Upper lobe of right lung (tissue), 1 donor: ENCODE measurements at regions not wholly inside any gene's neighbourhood (a gene's known extent, or its start where the extent isn't known, plus 50 kb on each side); places are given as distances from the start of the nearest gene placed in this dataset.
A peak's percentile ranks its signal among the peaks of the same experiment; 100 is the strongest.

Source experiments
- ATAC-seq: fragments of 200-7000 bp; cut with Tn5 transposase; one replicate; pipeline ENCODE4 v1.9.1; 2020; ENCODE audit warnings: mild to moderate bottlenecking, moderate library complexity
- DNase-seq: peaks from one replicate; pipeline ENCODE4 v3.0.0-alpha.2; 2020
- H3K27ac ChIP-seq: fragments of 200-600 bp; one replicate; pipeline ENCODE4 v1.8.0; 2022
- H3K27me3 ChIP-seq: fragments of 200-600 bp; one replicate; pipeline ENCODE4 v1.8.0; 2022; ENCODE audit warnings: mild to moderate bottlenecking
- H3K36me3 ChIP-seq: fragments of 200-600 bp; one replicate; pipeline ENCODE4 v1.8.0; 2022
- H3K4me1 ChIP-seq: fragments of 200-600 bp; one replicate; pipeline ENCODE4 v1.8.0; 2022
- H3K4me3 ChIP-seq: fragments of 200-600 bp; one replicate; pipeline ENCODE4 v1.8.0; 2022; ENCODE audit warnings: mild to moderate bottlenecking
- H3K9me3 ChIP-seq: fragments of 200-600 bp; one replicate; pipeline ENCODE4 v1.8.0; 2022
- intact Hi-C: fragments of 100-400 bp; cut with DNase I; formaldehyde crosslinking; loops from one replicate; pipeline ENCODE4 v1.11.0; 2022
- TF ChIP-seq, protein P1 (sequence below): fragments of 200-600 bp; IDR thresholded peaks from one replicate; pipeline ENCODE4 v1.8.0; 2022; ENCODE audit warnings: antibody characterized with exemption
- donor health status: DM: no; HTN: yes; CAD: no; lungs with severe emphysema.

DNA sequence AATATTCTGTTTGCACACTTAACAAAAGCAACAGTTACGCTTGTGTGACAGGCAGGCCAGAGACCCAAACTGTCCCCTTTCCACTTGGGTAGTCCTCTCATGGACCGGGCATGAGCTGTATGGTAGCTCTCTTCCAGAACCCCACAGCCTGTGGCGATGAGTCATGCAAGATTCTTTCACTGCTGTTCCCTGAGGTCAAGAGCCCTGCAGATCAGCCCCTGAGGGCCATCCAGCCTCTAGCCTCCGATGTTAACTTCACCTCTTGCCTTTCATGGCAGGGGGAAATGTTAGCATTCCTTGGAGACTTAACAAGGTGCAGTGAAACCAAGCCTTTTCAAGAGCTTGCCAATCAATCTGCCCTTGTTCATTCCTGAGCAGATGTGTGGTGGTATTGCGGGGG, 63.2 kb upstream of the DEUP1 start:
- Histone ChIP-seq H3K36me3 (no peaks in the 10 kb centered on the region), H3K4me3 (no peak overlapping the region), H3K27ac (no peak overlapping the region), H3K27me3 (no peaks in the 10 kb centered on the region), H3K9me3 (no peaks in the 10 kb centered on the region), H3K4me1 (no peaks in the 10 kb centered on the region)
- ATAC-seq (no peak), DNase-seq (peak; percentile 61)
- intact Hi-C loops = no loop called here
- TF ChIP-seq, protein P1, sequence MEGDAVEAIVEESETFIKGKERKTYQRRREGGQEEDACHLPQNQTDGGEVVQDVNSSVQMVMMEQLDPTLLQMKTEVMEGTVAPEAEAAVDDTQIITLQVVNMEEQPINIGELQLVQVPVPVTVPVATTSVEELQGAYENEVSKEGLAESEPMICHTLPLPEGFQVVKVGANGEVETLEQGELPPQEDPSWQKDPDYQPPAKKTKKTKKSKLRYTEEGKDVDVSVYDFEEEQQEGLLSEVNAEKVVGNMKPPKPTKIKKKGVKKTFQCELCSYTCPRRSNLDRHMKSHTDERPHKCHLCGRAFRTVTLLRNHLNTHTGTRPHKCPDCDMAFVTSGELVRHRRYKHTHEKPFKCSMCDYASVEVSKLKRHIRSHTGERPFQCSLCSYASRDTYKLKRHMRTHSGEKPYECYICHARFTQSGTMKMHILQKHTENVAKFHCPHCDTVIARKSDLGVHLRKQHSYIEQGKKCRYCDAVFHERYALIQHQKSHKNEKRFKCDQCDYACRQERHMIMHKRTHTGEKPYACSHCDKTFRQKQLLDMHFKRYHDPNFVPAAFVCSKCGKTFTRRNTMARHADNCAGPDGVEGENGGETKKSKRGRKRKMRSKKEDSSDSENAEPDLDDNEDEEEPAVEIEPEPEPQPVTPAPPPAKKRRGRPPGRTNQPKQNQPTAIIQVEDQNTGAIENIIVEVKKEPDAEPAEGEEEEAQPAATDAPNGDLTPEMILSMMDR = no peak

DNA sequence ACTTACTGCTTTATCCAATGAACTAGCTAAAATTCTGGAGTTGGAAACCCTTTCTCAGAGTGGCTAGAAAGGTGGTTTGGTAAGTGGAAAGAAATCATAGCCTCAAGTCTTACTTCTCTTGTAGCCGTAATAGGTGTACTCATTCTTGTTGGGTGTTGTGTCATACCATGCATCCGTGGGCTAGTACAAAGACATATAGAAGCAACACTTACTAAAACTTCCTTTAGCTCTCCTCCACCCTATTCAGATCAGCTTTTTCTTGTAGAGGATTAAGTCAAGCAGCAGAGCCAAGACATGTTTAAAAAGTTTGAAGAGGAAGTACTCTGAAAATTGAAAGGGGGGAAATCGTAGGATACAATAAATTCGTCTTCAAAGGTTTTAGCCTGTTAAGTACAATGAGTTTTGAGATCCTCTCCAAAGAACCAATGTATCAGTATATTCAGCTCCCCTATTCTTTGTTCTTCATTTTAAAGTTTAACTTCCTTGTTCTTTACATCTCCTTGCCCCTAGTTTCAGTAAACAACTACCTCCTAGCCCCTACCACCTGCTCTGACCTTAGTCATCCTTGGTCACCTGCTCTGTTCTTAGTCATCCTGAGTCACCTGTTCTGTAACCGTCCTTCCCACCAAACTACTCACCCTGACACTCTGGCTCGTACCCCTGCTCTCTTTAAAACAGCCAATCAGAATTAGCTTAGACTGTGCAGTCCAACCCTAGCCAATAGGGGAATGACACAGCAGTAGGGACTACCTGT, 62.1 kb upstream of the DEUP1 start:
- no peaks in the 10 kb centered on the region for H3K36me3 ChIP-seq
- H3K4me1 ChIP-seq = no peaks in the 10 kb centered on the region
- no peak overlapping the region for H3K27ac ChIP-seq
- ATAC-seq (no peak), DNase-seq (no peak)
- TF ChIP-seq, protein P1 = no peak
- H3K27me3 ChIP-seq = no peaks in the 10 kb centered on the region
- H3K9me3 ChIP-seq = no peaks in the 10 kb centered on the region
- intact Hi-C loops = no loop called here
- H3K4me3 ChIP-seq = no peak overlapping the region

DNA sequence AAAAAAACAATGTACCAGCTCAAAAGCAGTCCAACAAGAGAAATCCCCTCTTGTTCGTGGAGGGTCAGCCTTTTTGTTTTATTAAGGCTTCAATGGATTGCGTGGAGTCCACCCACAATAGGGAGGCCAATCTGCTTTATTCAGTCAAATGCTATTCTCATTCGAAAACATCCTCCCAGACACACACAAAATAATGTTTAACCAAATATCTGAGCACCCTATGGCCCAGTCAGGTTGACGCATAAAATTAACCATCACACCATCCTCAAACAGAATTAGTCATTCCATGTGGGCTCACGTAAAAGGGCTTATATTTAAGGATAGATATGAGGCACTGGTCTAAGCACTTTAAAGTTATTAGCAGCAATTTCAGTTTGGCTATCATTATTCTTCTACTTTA, 58.9 kb upstream of the DEUP1 start:
- TF ChIP-seq, protein P1 = no peak
- no peaks in the 10 kb centered on the region for H3K4me1 ChIP-seq
- ATAC-seq (no peak), DNase-seq (no peak)
- no peaks in the 10 kb centered on the region for H3K36me3 ChIP-seq
- H3K27me3 ChIP-seq = no peaks in the 10 kb centered on the region
- H3K4me3 ChIP-seq = no peak overlapping the region
- H3K27ac ChIP-seq = no peak overlapping the region
- H3K9me3 ChIP-seq = no peaks in the 10 kb centered on the region
- intact Hi-C loops = no loop called here

DNA sequence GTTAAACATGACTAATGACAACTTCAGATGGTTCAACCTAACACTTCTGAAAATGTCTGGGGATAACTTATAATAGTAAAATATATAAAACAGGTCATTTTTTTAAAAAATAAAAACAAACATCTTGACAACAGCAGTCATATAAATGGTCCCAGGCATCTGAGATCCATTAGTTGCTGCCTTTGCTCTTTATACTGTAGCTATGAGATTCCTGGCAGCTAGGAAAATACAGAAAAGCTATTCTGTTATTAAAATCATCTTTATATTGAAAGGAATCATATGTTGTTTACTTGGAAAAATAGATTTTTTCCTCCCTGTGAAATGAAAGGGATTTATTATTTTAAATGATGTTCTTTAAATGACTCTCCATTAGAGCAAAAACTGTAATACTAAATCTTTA, 55.7 kb upstream of the DEUP1 start:
- TF ChIP-seq, protein P1 = no peak
- H3K4me1 ChIP-seq = no peaks in the 10 kb centered on the region
- ATAC-seq = no peak
- H3K36me3 ChIP-seq = no peaks in the 10 kb centered on the region
- no peak for DNase-seq
- H3K9me3 ChIP-seq = no peaks in the 10 kb centered on the region
- no peak overlapping the region for H3K27ac ChIP-seq
- intact Hi-C loops = no loop called here
- no peak overlapping the region for H3K4me3 ChIP-seq
- no peaks in the 10 kb centered on the region for H3K27me3 ChIP-seq

DNA sequence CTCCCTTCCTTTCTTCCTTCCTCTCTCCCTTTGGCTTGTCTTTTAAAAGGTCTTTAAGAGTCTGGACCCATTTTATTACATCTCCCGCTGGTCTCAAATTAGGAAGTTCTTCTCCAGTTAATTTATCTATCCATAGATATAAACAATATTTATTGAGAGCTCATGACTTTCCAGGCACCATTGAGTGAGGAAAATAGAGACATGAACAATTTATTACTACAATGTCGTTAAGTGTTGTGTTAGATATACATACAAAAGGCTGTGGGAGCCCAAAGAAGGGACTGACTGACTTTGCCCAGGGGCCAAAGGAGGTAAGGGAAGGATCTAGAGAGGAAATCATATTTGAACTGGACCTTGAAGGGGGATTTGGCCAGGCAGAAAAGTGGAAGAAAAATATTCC, 51.6 kb upstream of the DEUP1 start:
- DNase-seq (no peak), ATAC-seq (no peak)
- no peaks in the 10 kb centered on the region for H3K27me3 ChIP-seq
- intact Hi-C loops = no loop called here
- H3K36me3 ChIP-seq = no peaks in the 10 kb centered on the region
- no peak overlapping the region for H3K27ac ChIP-seq
- no peaks in the 10 kb centered on the region for H3K9me3 ChIP-seq
- H3K4me1 ChIP-seq = no peaks in the 10 kb centered on the region
- TF ChIP-seq, protein P1 = no peak
- no peak overlapping the region for H3K4me3 ChIP-seq

DNA sequence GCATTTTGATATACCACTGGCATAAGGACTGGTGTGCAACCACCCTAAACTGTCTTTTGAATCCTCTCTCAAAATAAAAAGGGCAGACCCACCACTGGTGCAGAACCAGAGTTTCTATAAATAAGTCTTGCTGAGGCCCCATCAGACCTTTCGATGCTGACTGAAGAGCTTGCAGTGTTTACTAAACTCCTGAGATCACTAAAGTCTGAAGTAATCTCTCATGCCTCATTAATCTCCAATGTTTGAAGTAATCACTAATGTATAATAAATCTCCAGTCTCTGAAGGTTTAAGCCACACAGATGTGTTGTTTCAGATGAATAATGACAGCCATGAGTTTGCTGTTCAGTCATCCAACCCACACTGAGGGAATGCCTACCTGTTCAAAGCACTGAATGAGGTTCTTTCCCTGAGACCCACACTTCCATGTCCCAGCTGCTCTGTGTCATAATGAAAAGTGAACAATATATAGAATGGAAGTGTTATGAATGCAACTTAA, 50.6 kb upstream of the DEUP1 start:
- intact Hi-C loops = no loop called here
- no peaks in the 10 kb centered on the region for H3K9me3 ChIP-seq
- H3K4me1 ChIP-seq = no peaks in the 10 kb centered on the region
- TF ChIP-seq, protein P1 = no peak
- H3K27me3 ChIP-seq = no peaks in the 10 kb centered on the region
- H3K27ac ChIP-seq = no peak overlapping the region
- H3K4me3 ChIP-seq = no peak overlapping the region
- ATAC-seq = no peak
- DNase-seq = no peak
- H3K36me3 ChIP-seq = no peaks in the 10 kb centered on the region
